ENCODE measurements at regions not wholly inside any gene's neighbourhood (a gene's known extent, or its start where the extent isn't known, plus 50 kb on each side); places are given as distances from the start of the nearest gene placed in this dataset.

- no peak for TF ChIP-seq POLR2A (IDR thresholded peaks at IDR 0.05)
- TF ChIP-seq, protein P1, sequence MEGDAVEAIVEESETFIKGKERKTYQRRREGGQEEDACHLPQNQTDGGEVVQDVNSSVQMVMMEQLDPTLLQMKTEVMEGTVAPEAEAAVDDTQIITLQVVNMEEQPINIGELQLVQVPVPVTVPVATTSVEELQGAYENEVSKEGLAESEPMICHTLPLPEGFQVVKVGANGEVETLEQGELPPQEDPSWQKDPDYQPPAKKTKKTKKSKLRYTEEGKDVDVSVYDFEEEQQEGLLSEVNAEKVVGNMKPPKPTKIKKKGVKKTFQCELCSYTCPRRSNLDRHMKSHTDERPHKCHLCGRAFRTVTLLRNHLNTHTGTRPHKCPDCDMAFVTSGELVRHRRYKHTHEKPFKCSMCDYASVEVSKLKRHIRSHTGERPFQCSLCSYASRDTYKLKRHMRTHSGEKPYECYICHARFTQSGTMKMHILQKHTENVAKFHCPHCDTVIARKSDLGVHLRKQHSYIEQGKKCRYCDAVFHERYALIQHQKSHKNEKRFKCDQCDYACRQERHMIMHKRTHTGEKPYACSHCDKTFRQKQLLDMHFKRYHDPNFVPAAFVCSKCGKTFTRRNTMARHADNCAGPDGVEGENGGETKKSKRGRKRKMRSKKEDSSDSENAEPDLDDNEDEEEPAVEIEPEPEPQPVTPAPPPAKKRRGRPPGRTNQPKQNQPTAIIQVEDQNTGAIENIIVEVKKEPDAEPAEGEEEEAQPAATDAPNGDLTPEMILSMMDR (IDR thresholded peaks at IDR 0.05), result no peak
- no peak for TF ChIP-seq POLR2AphosphoS5 (IDR thresholded peaks at IDR 0.05)
- TF ChIP-seq EP300 (IDR thresholded peaks at IDR 0.05; ENCODE audit: low read depth), result no peak
Observed at GRCh38 chr18:25531207-25531606, 179.2 kb upstream of the ZNF521 start.

Data from transverse colon (tissue), 4 donors.